HUES64 (cell line): ENCODE measurements at regions not wholly inside any gene's neighbourhood (a gene's known extent, or its start where the extent isn't known, plus 50 kb on each side); places are given as distances from the start of the nearest gene placed in this dataset.

Experiments
- H3K27ac ChIP-seq: 2 replicates; pipeline ENCODE4 v1.7.0; 2013; ENCODE audit warnings: low read depth, low read length, inconsistent platforms
- H3K27me3 ChIP-seq: 2 replicates; pipeline ENCODE4 v1.6.1; 2013; ENCODE audit warnings: mild to moderate bottlenecking, low read length; ENCODE audit not compliant: insufficient read depth
- H3K36me3 ChIP-seq: 2 replicates; pipeline ENCODE4 v1.6.1; 2013; ENCODE audit warnings: mild to moderate bottlenecking, low read length; ENCODE audit not compliant: insufficient read depth
- H3K4me1 ChIP-seq: 2 replicates; pipeline ENCODE4 v1.6.1; 2013; ENCODE audit warnings: mild to moderate bottlenecking, low read length, moderate library complexity; ENCODE audit not compliant: insufficient read depth
- H3K4me3 ChIP-seq: 2 replicates; pipeline ENCODE4 v1.5.1; 2013; ENCODE audit warnings: mild to moderate bottlenecking, low read length, moderate library complexity
- H3K9ac ChIP-seq: 2 replicates; pipeline ENCODE4 v1.6.1; 2013; ENCODE audit warnings: mild to moderate bottlenecking, low read depth, low read length
- H3K9me3 ChIP-seq: 2 replicates; pipeline ENCODE4 v1.6.1; 2013; ENCODE audit warnings: low read depth, low read length; ENCODE audit not compliant: insufficient read depth
- WGBS: fragments of 150-250, 120-280 bp; methylation state at CpG from one replicate; pipeline ENCODE4 v1.1.7; 2013; ENCODE audit warnings: missing lambda C conversion rate; 5-methylcytosine and 5-hydroxymethylcytosine counted together

DNA sequence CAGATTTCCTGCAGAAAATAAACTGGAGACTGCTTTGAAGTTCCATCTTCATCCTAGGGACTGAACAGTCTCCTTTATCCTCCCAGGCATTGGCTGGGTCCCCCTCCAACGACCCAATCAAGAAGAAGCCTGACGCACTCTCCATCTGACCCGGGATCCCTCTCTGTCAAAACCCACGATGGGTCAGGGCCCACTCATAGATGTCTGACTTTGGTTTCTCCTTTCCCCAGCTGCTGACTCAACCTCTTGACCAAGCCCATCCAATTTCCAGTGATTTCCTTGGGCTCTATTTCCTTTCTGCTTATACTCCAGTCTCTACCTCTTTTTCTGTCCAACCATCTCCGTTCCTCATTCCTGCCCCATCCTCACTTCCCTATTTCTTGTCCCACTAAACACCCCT, 189.7 kb downstream of the MIAT start:
- Histone ChIP-seq H3K9me3 (no peaks in the 10 kb centered on the region), H3K9ac (no peak overlapping the region), H3K27ac (no peak overlapping the region), H3K4me1 (no peaks in the 10 kb centered on the region; the same call in 1 of the 2 replicates), H3K4me3 (no peak overlapping the region), H3K36me3 (no peaks in the 10 kb centered on the region), H3K27me3 (no peaks in the 10 kb centered on the region)
- whole genome bisulfite sequencing: 63% methylated on average over 5 of the region's 5 CpGs

GRCh38 chr22:26847816-26848215, 190.4 kb downstream of the MIAT start:
- Histone ChIP-seq H3K27ac (no peak overlapping the region), H3K4me3 (no peak overlapping the region), H3K27me3 (no peaks in the 10 kb centered on the region), H3K9ac (no peak overlapping the region), H3K4me1 (no peaks in the 10 kb centered on the region; the same call in 1 of the 2 replicates), H3K9me3 (no peaks in the 10 kb centered on the region), H3K36me3 (no peaks in the 10 kb centered on the region)
- 90% methylated on average over 2 of the region's 2 CpGs for WGBS

- H3K4me3 ChIP-seq: no peak overlapping the region
- no peaks in the 10 kb centered on the region for H3K36me3 ChIP-seq
- H3K27me3 ChIP-seq: no peaks in the 10 kb centered on the region
- H3K9me3 ChIP-seq: no peaks in the 10 kb centered on the region
- 85% methylated on average over 8 of the region's 9 CpGs for WGBS
- no peak overlapping the region for H3K9ac ChIP-seq
- H3K4me1 ChIP-seq: no peaks in the 10 kb centered on the region; the same call in 1 of the 2 replicates
- no peak overlapping the region for H3K27ac ChIP-seq
Measured at GRCh38 chr22:26848244-26848920, 191.0 kb downstream of the MIAT start.

- no peaks in the 10 kb centered on the region; the same call in 1 of the 2 replicates for H3K4me1 ChIP-seq
- H3K27ac ChIP-seq: no peak overlapping the region
- H3K4me3 ChIP-seq: no peak overlapping the region
- no peaks in the 10 kb centered on the region for H3K27me3 ChIP-seq
- 90% methylated on average over 4 of the region's 4 CpGs for WGBS
- H3K9ac ChIP-seq: no peak overlapping the region
- H3K36me3 ChIP-seq: no peaks in the 10 kb centered on the region
- no peaks in the 10 kb centered on the region for H3K9me3 ChIP-seq
Measured at GRCh38 chr22:26849575-26849974, 192.2 kb downstream of the MIAT start.

GRCh38 chr22:26851125-26851524, 193.7 kb downstream of the MIAT start:
- no peaks in the 10 kb centered on the region for H3K27me3 ChIP-seq
- H3K9me3 ChIP-seq: no peaks in the 10 kb centered on the region
- no peaks in the 10 kb centered on the region for H3K36me3 ChIP-seq
- WGBS: 88% methylated on average over 1 of the region's 1 CpG
- no peak overlapping the region for H3K9ac ChIP-seq
- H3K27ac ChIP-seq: no peak overlapping the region
- no peaks in the 10 kb centered on the region; the same call in 1 of the 2 replicates for H3K4me1 ChIP-seq
- H3K4me3 ChIP-seq: no peak overlapping the region

DNA sequence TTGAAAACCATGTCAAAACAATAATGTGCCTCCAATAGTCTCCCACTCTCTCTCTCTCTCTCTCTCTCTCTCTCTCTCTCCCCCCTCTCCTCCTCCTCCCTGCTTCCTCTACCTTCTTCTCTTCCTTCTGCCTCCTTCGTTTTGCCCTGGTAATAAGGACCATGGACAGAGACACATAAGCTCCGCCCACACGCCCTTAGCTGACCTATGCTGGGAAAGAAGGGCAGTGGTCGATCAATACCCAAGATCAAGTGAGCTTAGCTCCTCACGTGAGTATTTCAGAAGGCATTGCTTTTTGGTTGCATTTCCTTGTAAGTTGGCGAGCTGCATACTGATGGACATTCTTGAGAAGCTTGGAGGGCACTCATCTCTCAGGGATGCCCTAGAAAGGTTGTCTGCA, 194.8 kb downstream of the MIAT start:
- WGBS: 14% methylated on average over 6 of the region's 6 CpGs
- Histone ChIP-seq H3K9ac (no peak overlapping the region), H3K27me3 (no peaks in the 10 kb centered on the region), H3K36me3 (no peaks in the 10 kb centered on the region), H3K4me1 (no peaks in the 10 kb centered on the region; the same call in 1 of the 2 replicates), H3K4me3 (no peak overlapping the region), H3K27ac (no peak overlapping the region), H3K9me3 (no peaks in the 10 kb centered on the region)

DNA sequence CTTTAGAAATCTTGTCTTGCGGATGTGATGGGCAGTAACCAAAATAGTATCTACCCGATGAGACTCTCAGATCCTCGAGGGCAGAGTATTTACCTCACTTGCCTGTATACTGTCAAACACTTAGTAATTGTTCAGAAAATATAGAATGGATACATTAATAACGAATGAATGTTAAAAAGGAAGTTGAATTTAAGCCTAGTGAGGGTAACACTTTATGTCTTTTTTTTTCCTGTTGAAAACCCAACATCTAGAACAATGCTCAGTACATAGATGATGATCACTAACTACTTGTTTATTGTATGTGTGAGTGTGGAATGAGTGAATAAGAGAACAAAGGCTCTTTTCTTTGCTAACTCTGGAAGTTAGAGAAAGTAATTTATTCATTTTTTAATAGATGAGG, 195.7 kb downstream of the MIAT start:
- no peak overlapping the region for H3K4me3 ChIP-seq
- no peaks in the 10 kb centered on the region for H3K27me3 ChIP-seq
- no peaks in the 10 kb centered on the region for H3K36me3 ChIP-seq
- H3K9ac ChIP-seq: no peak overlapping the region
- WGBS: 98% methylated on average over 3 of the region's 4 CpGs
- no peaks in the 10 kb centered on the region; the same call in 1 of the 2 replicates for H3K4me1 ChIP-seq
- H3K9me3 ChIP-seq: no peaks in the 10 kb centered on the region
- no peak overlapping the region for H3K27ac ChIP-seq

DNA sequence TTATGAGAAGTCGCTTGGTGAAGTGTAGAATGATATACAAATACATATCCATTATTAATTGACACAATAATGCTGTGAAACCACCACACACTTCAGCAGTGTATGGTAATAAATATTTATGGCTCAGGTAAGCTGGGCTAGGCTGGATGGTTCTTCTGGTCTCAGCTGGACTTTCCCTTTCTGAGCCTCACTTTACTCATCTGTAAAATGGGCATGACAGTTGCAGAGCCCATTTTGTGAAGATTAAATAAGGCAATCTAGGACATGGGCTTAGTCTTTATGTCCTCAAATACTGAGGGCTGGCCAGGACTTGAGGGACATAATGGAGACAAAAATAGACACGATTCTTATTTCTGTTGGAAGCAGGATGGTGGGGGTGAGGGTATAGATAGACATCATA, 196.1 kb downstream of the MIAT start:
- H3K9ac ChIP-seq: no peak overlapping the region
- H3K9me3 ChIP-seq: no peaks in the 10 kb centered on the region
- no peaks in the 10 kb centered on the region; the same call in 1 of the 2 replicates for H3K4me1 ChIP-seq
- H3K27me3 ChIP-seq: no peaks in the 10 kb centered on the region
- WGBS: 96% methylated on average over 1 of the region's 2 CpGs
- no peaks in the 10 kb centered on the region for H3K36me3 ChIP-seq
- H3K4me3 ChIP-seq: no peak overlapping the region
- no peak overlapping the region for H3K27ac ChIP-seq

GRCh38 chr22:26857169-26857568, 199.8 kb downstream of the MIAT start:
- Histone ChIP-seq H3K4me3 (no peak overlapping the region), H3K27ac (no peak overlapping the region), H3K9ac (no peak overlapping the region), H3K27me3 (no peaks in the 10 kb centered on the region), H3K36me3 (no peaks in the 10 kb centered on the region), H3K9me3 (no peaks in the 10 kb centered on the region), H3K4me1 (peaks cover 6% of the 10 kb centered on the region)
- 69% methylated on average over 5 of the region's 5 CpGs for WGBS

- Histone ChIP-seq H3K9ac (no peak overlapping the region), H3K4me3 (no peak overlapping the region), H3K27ac (no peak overlapping the region), H3K4me1 (peaks cover 6% of the 10 kb centered on the region; the same call in 1 of the 2 replicates), H3K27me3 (no peaks in the 10 kb centered on the region), H3K36me3 (no peaks in the 10 kb centered on the region), H3K9me3 (no peaks in the 10 kb centered on the region)
- WGBS: 97% methylated on average over 9 of the region's 9 CpGs
Measured at GRCh38 chr22:26860301-26860700, 202.9 kb downstream of the MIAT start.

DNA sequence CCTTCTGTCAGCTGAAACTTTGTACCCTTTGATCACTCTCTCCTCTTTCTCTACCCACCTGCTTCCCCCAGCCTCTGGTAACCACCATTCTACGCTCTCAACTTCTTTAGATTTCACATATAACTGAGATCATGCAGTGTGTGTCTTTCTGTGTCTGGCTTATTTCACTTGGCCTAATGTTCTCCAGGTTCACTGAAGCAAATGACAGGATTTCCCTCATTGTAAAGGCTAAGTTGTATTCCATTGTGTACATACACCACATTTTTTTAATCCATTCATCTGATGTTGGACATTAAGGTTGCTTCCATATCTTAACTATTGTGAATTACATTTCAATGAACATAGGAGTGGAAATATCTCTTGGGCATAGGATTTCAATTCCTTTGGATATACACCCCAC, 207.6 kb downstream of the MIAT start:
- Histone ChIP-seq H3K36me3 (no peaks in the 10 kb centered on the region), H3K4me3 (no peak overlapping the region), H3K27ac (no peak overlapping the region), H3K9me3 (no peaks in the 10 kb centered on the region), H3K27me3 (no peaks in the 10 kb centered on the region), H3K4me1 (no peaks in the 10 kb centered on the region), H3K9ac (no peak overlapping the region)
- WGBS: 89% methylated on average over 1 of the region's 1 CpG

GRCh38 chr22:26883393-26883792, 226.0 kb downstream of the MIAT start:
- H3K27me3 ChIP-seq: no peaks in the 10 kb centered on the region; the same call in 1 of the 2 replicates
- H3K36me3 ChIP-seq: no peaks in the 10 kb centered on the region
- no peak overlapping the region for H3K4me3 ChIP-seq
- no peaks in the 10 kb centered on the region for H3K4me1 ChIP-seq
- no peak overlapping the region for H3K27ac ChIP-seq
- H3K9ac ChIP-seq: no peak overlapping the region
- H3K9me3 ChIP-seq: no peaks in the 10 kb centered on the region
- 97% methylated on average over 3 of the region's 4 CpGs for WGBS
